Stimulated activated CD8-positive, alpha-beta memory T cell treated with anti-CD3 and anti-CD28 coated beads, Interleukin-2, amount 100 ng/mL, for 1 hour (primary cell): ENCODE measurements at regions not wholly inside any gene's neighbourhood (a gene's known extent, or its start where the extent isn't known, plus 50 kb on each side); places are given as distances from the start of the nearest gene placed in this dataset.

ENCODE experiments used
- DNase-seq, 2 donors: peaks; one replicate each; pipeline ENCODE4 v3.0.0-alpha.2; 2020; ENCODE audit warnings: low read depth in 2 of 2

DNA sequence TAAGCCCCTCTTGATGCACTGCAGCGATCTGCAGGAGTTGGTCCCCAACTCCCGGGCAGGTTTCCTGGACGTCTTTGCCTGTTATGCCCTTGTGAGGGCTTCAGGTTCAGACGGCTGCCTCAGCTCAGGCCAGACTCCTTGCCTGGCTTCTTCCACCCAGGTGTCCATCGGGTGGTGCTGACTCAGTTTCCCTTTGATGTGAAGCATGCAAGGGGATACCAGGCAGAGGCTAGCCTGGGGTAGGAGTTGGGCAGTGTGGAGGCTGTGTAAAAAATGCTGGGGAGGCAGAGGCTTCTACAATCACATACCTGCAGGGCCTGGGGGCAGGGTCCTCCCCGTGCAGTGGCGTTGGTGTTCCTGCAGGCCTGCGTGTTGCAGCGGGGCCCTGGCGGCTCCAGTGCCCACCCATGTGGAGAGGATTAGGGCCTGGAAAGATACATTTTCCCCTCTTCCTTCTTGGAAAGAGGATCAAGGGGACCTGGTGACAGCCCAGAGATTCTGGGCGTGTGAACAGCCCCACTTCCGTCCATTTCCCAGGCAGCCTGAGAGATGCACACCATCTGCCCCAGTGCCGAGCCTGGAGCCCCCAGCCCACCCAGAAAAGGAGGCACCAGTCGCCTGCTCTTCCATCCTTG lies 338.3 kb downstream of the DYSF start:
- no peak for DNase-seq

DNA sequence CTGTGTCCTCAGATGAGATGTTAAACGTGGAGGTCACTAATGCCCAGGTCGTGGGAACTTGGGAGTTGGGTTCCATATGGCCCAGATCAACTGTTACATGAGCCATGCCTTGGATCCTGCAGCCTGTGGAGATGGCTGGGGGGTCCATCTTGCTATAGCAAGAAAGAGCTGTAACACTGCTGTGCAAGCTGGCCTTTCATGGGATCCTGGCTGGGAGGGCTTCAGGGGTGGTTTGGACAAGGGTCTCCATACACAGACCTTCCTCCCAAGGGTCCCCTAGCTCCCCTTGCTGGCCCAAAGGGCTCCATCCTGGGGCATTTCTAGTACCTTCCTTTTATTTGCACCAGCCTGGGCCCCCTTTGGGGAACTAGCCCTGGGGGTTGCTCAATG lies 337.7 kb downstream of the DYSF start:
- no peak for DNase-seq

GRCh38 chr2:71790226-71791060 lies 337.1 kb downstream of the DYSF start:
- DNase-seq: no peak

DNA sequence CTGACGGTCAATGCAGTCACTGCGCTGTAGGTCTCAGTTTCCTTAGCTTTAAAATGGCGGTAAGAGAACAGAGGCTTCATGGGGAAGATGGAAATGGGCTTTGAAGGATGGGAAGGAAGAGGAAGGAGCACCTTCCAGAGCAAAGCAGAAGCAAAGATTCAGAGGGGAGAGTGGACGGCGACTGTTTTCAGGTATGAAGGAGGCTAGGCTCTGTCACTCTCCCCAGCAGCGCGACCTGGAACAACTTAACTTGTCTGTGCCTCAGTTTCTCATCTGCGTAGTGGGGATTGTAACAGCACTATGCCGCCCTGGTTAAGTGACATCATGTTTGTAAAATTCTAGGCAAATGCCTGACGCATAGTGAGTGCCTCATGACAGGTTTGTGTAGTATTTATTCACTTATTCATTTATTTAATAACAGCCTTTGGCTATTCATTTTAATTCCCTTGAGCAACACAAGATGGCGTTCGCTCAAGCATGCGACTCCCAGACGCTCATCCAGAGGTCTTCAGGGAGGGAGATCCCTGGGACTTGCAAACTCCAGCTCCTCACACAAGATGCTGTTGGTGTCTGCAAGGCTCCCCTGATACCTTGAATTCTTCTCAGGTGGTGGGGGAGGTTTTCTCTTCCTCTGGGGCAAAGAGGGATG lies 336.3 kb downstream of the DYSF start:
- DNase-seq: no peak

DNA sequence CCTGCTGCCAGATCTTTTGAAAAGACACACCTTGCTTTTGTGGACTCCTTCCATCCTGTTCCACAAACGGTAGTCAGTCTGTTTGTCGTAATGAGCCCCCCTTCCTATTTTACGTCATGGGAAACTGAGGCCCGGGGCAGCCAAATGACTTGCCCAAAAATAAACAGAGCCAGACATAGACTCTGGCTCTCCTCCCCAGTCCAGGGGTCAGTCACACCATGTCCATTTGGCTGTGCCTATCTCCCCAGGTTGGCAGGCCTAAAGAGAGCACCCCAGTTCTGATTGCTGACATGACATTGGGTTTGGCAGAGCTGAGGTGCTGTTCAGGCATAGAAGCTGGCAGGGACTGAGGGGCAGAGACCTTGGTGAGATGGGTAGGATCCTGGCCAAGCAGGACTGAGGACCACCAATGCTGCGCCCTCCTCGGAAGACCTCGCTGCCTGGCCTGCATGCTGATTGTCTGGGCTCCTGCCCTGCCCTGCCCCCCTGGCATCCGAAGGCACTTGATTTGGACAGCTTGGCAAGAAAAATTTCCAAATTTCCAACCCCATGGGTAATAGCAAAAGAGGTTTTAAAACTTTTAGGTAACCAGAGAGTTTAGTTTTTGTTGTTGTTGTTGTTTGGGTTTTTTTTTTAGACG lies 335.4 kb downstream of the DYSF start:
- DNase-seq: no peak

DNA sequence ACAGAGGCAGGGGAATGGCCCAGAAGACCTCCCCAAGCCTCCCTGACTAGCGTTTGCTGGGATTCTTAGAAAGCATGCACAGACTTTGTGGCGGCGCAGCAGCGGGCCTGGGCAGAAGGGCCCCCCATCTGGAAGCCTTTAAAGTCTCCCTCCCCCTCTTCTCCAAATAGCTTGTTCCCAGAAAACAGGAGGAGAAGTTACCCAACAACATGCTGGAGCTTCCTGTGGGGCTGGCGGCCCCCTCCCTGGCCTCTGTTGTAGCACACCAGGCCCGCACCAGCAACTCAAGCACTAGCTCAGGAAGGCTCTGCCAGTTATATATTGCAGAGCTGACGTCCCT lies 334.8 kb downstream of the DYSF start:
- DNase-seq: no peak

DNA sequence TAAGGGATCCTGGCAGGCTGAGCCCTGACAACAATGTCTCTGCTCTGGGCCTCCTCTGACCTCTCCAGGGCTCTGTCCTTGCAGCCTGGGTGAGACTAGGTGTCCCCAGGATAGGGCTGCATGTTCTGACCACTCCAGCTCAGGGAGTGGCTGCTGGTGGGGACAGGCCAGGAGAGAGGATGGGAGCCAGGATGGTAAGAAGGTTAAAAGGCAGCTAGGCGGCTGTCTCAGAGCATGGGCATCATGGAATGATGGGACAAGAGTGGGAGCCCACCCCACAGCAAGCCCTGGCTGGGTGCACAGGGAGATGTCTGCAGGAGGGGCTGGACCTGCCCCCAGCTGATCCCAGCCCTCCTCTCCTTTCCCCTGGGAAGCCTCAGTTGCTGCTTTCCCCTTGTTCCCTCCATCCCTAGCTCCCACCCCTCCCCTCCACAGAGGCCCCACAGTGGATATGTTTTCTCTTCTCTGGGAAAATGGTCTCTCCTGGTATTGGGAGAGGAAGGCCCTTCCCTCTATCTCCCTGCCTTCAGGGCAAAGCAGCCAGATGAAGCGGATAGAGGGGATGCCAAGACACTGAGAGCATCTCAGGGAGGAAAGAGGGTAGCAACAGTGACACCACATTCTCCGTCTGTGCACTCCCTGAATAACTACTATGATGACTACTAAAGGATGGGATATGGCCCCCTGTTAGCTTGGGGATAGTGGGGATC lies 334.3 kb downstream of the DYSF start:
- DNase-seq: no peak

GRCh38 chr2:71787108-71787415 lies 333.7 kb downstream of the DYSF start:
- no peak for DNase-seq

- DNase-seq: no peak
Measured at GRCh38 chr2:71786291-71787107, 333.1 kb downstream of the DYSF start.

DNA sequence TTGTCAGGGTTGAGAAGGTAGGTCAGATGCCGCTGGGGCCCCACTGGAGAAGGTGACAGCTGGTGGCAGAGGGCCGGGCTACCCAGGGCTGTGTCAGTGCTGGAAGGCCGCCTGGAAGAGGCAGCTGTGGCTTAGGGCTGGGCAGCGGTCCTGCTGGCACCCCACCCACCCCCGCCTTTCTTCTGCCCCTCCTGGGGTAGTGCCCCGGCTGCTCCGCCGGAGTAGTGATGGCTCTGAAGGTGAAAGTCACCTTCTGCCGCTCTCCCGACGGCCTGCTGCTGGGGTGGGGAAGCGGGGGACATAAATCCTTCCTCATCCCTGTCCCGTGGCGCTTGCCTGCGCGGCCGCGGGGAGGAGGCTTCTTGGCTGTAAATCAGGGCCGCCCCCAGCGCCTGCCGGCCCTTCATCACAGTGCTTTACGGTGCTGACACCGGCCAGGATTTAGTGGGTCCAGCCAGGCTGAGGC lies 332.2 kb downstream of the DYSF start:
- no peak for DNase-seq

DNA sequence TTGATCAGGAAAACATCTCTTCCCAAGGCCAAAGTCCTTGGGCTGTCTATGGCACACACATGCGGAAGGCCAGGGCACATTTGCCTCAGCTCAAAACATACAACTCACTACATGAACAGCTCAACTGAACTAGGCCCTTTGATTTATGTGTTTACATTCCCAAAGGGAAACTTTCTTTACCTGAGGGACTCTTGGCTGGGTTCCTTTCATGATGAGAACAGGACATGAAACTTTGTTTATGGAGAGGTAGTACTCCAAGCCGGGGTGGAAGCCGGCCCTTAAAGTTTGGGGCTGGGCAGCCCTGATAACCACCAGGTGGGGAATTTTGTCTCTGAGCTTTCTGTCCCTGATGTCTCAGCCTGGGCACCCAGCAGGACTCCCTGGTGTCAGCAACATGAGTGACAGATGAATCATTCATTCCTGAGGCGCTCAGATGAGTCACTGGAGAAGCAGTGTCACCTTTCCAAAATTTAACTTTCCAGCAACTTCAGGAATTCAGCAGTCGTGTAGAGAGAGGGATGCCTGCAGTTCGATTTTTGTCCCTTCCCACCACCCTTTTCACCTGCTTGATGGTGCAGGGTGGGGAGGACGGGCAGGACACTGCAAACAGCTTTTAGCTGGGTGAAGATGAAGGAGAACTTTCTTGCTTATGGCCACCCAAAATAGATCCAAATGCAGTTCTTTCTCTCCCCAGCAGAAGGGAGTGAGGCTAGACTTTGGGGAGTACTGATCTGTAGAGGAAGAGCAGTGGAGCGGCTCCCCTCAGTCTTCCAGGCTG lies 331.6 kb downstream of the DYSF start:
- DNase-seq: no peak

DNA sequence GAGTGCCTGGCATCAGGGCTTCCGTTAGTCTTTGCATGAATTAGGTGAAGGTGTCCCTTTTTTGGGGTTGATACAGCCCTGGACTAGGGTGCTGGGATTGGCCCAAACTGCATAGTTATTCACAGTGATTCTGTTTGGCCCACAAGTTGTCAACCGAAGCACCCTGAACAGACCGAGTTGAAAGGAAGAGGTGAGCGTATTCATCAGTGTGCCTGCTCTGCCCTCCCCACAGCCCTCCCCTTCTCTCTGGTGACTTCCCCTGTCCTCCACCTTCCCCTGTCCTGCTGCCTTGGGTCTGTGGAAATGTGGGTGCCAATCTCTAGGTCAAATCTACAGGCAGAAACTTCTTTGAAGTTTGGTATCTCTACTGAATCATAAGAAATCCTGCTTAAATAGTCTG lies 330.5 kb downstream of the DYSF start:
- DNase-seq: no peak

GRCh38 chr2:71783215-71783614 lies 329.9 kb downstream of the DYSF start:
- no peak for DNase-seq

- no peak for DNase-seq
Measured at GRCh38 chr2:71782323-71782722, 329.0 kb downstream of the DYSF start.

GRCh38 chr2:71781695-71782228 lies 328.4 kb downstream of the DYSF start:
- no peak for DNase-seq

GRCh38 chr2:71780162-71780561 lies 326.8 kb downstream of the DYSF start:
- no peak for DNase-seq

DNA sequence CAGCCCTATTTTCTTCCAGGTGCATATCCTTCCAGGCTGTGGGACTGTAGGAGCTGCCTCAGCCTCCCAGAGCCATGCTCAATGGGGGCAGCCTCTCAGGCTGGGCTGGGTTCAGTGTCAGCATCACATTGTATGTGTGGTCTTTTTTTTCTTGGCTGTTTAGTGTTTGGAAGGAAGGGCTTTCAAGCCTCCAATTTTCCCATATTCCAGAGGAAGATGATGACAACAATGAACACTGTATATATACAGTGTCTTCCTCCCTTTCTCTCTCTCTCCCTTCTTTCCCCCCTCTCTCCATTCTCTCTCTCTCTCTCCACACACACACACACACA lies 326.4 kb downstream of the DYSF start:
- DNase-seq: no peak

DNA sequence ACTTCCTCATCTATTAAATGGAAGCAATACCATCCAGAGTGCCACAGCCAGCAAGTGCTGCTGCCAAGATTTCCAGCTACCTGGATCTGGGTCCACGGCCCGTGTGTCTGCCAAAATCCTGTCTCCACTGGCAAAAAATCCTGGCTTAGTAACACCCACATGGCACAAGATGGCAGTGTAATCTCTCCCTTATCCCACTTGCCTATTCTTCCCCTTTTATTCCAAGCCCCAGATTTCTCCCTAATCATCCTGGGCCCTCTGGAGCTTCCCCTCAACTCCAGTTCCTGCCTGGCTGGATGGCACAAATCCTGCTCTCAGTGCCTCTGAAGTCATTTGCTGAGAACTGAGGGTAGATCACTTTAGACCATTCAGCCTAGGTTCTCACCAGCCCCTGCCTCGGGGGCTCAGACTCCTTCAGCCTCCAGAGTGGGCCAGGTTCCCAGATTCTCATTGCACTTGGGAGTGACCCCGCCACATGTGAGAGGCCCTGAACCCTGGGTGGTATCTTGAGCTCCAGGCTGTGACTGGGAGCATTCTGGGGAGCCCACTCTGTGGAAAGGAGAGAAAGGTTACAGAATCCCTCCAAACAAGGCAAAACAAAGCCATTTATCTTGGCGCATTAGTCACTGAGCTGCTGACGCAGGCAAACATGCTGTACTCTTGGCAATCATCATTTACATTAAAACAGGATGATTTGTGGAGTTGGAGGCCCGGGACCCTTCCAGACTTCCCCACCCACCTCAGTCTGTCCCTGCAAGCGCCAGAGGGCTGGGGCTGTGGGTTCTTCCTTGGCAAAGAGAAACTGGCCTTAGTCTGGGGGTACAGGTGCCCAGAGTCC lies 325.8 kb downstream of the DYSF start:
- DNase-seq: no peak

DNA sequence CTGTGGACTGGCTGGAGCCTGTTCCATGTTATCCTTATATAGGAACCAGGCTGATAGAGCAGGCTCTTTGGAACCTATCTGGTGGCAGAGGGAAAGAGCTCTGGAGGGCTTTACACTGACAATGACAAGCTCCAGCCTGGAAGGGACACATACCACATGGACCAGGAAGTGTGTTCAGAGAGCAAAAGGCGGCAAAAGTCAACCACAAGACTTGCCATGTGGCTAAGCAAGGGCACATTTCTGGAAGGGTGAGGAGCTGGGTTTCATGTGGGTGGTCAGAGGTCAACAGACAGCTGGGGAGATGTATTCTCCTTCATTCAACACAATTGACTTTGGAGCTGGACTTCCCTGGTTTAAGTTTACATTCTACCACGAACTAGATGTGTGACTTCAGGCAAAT lies 325.2 kb downstream of the DYSF start:
- DNase-seq: no peak
